Right ventricle myocardium inferior (tissue), 1 donor: ENCODE measurements at regions not wholly inside any gene's neighbourhood (a gene's known extent, or its start where the extent isn't known, plus 50 kb on each side); places are given as distances from the start of the nearest gene placed in this dataset.

Experiments
- ATAC-seq: fragments of 200-7000 bp; cut with Tn5 transposase; one replicate; pipeline ENCODE4 v1.9.1; 2020; ENCODE audit warnings: mild to moderate bottlenecking, moderate library complexity
- DNase-seq: peaks from one replicate; pipeline ENCODE4 v3.0.0; 2021; ENCODE audit errors: missing footprints
- intact Hi-C: fragments of 100-400 bp; cut with DNase I; formaldehyde crosslinking; loops from one replicate; pipeline ENCODE4 v1.11.0; 2022
- donor health status: DM: no; HTN: yes; CAD: no; lungs with severe emphysema.

DNA sequence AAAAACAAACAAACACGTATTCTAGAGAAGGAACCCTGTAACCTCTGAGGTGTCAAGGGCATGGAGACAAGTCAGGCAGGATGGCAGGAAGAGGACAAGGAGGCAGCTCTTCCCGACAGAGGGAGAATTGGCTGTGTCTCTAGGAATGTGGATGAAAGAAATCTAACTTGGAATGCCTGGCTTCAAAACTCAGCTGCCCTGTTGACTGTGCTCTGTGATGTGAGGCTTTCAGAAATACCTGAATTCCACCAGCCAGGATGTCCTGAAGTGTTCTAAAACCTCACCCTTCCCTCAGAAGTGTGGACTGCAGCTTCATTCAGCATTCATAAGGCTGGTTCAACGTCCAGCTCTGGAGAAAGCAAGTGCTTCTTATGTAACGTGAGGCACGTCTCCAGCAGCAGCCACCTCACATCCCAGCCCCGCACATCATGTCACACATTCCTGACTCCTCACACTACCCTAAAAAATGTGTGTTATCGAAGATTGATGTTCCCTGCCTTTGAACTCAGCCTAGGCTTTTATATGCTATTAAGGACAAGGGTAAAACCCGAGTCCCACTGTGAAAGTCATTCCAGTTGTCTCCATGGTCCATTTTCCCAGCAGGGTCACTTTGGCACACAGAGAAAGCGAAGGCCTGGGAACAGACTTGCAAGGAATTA, 398.9 kb downstream of the ETS1 start:
- ATAC-seq (no peak), DNase-seq (no peak)
- intact Hi-C loops, result no loop called here

DNA sequence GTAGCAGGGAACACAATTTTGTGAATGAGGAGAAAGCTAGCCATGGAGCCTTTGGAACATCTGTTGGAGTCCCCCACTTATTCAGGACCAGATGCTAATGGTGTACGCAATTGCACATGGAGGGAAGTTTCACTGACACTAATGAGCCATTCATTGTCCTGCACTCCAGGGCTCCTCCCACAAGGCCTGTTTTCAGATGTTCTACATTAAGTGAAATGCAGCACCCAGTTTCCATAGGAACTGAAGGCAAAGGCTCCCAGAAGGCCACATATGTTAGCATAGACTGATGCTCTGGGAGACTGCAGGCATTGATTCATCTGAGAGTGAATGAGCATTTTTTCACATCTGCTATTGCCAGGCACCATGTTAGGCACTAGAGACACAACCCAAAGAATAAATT, 399.5 kb downstream of the ETS1 start:
- ATAC-seq (no peak), DNase-seq (no peak)
- intact Hi-C loops, result no loop called here

DNA sequence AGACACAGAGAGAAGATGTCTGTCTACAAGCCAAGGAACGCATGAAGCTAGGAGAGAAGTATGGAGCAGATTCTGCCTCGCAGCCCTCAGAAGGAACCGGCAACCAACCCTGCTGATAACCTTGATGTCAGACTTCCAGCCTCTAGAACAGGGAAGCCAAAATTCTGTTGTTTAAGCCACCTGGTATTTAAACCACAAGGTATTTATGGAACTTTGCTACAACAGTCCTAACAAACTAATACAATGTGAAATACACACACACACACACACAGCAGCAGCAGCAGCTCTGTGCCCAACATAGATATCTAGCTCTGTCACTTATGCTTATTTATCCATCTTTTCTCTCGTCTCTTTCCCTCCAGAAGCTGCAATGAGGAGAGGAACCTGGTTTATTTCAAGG, 400.0 kb downstream of the ETS1 start:
- DNase-seq, result no peak
- intact Hi-C loops, result no loop called here
- ATAC-seq, result no peak

DNA sequence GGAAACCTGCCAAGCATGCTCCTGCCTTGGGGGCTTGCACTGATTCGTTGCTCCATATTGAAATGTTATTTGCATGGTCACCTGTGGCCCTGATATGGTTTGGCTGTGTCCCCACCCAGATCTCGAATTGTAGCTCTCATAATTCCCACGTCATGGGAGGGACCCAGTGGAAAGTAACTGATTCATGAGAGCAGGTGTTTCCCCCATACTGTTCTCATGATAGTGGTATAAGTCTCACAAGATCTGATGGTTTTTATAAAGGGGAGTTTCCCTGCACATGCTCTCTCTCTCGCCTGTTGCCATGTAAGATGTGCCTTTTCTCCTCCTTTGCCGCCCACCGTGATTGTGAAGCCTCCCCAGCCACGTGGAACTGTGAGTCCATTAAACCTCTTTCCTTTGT, 402.4 kb downstream of the ETS1 start:
- no peak for DNase-seq
- intact Hi-C loops, result no loop called here
- no peak for ATAC-seq

DNA sequence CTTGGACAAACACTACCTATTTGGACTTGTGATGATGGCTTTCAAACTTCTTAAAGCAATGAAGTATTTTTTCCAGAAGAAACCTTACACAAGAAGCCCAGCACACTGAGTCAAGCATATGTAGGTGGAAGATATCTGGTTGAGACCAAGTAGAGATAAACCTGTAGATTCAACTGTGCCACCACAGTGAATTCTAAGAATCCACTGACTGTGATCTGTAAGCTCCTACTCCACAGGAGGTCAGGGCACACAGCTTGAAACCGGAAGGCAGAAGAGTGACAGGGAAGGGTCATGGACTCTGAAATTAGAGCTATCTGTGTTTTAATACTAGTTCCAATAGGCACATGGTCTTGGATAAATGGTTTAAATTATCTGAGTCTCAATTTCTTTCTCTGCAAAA, 404.5 kb downstream of the ETS1 start:
- DNase-seq (no peak), ATAC-seq (no peak)
- intact Hi-C loops, result no loop called here

DNA sequence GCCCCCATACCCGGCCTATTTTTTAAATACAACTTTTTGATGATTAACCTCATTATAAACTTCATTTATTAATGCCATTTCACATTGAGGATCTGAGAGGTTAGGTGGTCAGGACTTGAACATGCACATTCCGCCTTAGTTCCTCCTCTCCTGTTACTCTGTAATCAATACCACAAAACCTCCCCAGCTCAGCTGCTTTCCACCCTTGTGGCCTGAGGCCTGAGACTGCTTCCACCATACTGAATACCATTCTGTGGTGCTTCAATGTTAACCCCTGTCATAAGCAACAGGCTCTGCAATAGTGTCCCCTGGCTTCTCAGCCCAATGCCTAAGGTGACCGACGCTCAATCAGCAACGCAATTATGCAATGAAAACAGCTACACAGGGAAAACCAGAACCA, 405.4 kb downstream of the ETS1 start:
- intact Hi-C loops, result no loop called here
- ATAC-seq (no peak), DNase-seq (no peak)

DNA sequence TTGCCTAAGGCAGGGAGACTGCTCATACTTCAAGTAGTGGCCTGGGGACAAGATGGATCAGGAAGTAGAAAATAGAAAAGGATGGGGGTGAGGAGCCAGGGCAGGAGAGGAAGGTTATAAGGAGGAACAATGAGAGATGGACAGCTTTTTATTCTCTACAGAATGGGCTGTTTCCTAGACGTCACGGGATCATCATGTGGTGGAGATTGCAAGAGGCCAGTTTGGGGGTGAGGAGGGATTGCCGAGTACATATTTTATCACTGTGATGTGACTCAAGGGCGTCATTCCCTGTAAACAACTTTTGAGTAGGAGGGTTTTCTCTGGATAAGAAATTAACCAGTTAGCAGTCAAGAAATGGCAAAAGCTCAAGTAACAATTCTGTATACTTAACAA, 406.3 kb downstream of the ETS1 start:
- ATAC-seq, result no peak
- intact Hi-C loops, result no loop called here

DNA sequence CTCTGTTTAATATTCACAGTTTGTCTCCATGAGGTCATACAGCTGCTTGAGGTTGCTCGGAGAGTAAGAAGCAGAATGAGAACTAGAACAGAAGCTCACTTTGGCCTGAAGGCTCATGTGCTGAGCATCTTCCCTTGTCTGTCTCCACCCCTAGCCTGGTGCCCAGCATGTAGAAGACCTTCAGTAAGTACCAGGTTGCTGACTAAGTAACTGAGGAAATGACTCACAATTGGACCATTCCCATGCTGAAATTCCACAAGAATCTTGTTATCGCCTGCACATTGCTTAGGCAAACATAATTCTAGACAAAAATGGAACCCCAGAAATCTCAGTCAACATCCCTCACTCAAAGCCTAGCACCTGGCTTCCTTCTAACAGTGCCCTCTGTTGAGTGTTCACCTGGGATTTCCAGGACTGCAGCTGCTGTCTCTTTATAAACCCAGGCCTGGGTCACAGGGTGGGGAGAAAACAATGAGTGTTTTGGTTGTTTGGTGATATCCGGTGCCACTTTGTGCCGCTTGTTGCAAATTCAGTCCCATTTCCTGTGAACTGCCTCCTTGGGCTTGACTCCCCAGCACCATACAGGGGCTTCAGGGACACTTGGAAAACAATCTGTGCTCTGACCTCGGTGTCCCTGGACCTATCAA, 406.8 kb downstream of the ETS1 start:
- DNase-seq (peak; percentile 21), ATAC-seq (no peak)
- intact Hi-C loops, result no loop called here

More for the DNA sequence above, 406.3 kb downstream of the ETS1 start:
- DNase-seq, result no peak

DNA sequence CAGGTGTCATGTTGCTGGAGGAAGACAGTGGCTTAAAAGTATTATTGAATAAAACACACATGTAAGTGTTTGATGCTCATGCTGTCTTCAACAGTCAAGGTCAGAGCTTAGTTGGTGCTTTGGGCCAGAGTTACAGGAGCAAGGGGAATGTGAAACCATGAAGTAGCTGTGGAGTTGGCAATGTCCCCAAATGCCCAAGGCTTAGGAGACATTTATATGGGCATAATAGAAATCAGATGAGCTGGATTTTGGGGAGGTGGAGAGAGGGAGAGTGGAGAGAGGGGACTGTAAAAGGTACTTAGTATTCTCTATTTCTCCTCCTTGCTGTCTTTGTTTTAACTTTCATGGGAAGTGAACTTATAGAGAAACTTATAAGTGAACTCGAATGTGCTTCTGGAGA, 407.8 kb downstream of the ETS1 start:
- intact Hi-C loops, result no loop called here
- DNase-seq (no peak), ATAC-seq (no peak)

DNA sequence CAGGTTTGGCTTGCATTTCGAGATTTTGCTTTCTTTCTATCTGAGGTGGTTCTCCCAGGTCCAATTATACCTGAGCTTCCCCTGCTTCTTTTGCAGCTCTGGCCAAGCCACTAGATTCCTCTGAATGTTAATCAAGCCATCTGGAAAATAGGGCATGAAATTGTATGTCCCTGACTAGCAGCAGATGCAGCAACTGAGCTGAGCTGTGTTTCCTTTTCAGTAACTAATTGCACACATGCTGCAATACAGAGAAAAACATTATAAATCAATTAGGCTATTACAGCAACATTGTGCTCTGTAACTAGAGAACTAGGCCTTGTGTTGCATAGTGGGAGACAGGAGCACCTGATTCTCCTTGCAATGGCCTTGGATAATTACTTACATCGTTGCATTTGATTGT, 408.3 kb downstream of the ETS1 start:
- no peak for DNase-seq
- intact Hi-C loops, result no loop called here
- ATAC-seq, result no peak

DNA sequence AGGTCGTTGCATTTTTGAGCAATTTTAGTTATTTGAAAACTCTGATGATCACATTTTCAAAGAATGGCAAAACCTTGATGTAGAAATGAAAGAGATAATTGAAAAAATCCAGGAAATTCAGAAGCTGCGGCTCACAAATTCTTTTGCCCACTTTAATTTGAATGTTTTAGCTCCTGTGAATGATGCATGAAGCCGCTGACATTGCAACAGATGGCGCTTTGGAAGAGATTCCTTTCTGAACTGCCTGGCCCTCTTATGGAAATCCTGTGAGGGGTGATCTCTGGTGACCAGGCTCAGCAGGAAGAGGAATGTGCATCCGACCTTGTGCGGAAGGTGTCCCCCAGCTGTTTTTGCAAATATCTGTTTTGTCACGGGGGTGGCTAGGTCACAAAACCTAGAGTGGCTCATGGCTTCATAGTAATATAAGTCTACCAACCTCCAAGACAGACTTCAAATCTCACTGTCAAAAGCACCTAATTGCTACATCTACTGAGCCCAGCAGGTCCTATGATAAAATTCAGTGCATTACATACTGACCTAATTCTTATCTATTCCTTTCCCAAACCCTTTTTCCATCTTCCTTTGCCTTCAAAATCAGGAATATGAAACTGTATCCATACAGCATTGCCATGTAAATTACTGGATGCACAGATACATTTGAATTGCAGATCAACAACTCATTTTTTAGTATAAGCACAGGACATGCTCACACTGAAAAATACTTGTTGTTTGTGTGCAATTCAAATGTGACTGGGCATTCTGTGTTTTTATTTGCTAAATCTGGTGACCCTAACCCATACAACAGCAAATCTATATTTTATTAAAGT, 412.7 kb downstream of the ETS1 start:
- intact Hi-C loops, result loop anchor here (5.0 kb wide), 1 partner anchor 113 kb away; no protein-coding TSS in a partner anchor
- ATAC-seq (no peak), DNase-seq (no peak)

DNA sequence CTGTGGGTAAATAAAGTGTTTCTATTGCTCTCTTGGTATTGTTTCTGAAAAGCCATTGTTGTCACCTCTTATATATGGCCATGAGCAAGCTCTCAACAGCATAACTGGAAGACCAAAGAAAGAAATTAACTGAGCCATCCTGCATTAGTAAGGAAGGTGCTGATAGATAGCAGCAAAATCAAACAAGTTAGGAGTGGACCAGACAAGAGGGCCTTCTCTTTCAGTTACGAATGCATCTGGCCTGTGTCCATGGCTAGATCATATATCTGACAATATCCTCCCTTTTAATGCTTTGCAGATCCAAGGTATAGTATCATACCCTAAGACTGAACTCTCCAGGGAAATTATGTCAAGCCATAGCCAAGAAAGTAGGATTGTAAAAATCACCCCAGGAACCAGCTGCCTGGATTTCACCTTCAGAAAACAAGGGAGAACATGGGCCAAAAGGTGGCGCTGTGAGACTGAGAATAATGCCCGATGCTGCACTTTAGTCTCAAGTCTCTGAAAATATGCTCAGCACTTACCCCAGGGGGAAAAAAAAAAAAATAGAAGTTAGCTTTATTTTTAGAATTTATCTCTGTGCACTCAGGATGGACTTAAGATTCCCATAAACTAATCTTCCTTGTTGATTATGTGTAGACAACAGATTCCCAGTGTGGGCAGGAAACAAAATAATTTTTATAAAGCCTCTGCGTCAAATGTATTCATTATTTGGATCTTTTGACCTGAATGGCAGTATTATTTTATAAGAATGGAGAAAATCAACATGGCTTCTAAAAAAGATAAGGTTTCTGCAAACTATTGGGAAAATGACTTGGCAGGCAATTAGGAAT, 415.1 kb downstream of the ETS1 start:
- ATAC-seq (peak; percentile 76), DNase-seq (peak; percentile 75)
- intact Hi-C loops, result loop anchor here (1.0 to 5.0 kb wide), 3 partner anchors 115 to 659 kb away; no protein-coding TSS in a partner anchor

DNA sequence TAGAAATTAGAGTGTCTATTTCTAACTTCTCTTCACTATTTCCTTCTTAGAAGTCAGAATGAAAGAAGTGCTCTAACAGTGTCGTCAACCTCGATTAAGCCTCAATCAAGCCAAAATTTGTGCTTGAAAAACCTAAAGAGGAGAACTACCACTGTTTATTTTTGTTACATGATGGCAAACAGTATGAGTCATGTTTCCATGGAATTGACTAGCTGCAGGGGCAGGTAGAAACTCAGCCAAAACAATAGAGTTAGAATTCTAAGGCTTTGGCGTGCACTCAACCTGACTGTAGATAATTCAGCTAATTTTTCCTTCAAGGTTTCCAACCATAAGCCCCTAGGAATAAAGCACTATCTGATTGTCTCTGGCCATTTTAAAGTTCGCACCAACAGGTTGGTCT, 415.9 kb downstream of the ETS1 start:
- intact Hi-C loops, result loop anchor here (5.0 kb wide), 1 partner anchor 116 kb away; no protein-coding TSS in a partner anchor
- ATAC-seq, result no peak
- no peak for DNase-seq

DNA sequence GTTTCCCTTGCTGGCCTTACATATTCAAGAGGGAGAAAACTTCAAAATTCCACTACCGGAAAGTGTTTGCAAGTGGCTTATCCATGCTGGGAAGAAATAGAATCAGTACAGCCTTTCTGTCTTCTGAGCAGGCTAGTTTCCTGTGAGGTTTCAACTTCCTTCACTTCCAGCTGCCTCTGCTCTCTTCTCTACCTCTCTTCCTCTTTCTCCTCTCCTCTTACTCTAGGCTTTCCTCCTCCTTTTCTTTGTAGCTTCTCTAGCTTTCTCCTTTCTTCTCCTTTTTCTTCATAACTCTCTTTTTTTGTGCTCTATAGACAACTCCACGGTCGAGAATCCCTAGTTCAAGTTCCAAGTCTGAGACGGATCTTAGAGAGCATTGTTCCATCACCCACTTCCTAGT, 421.8 kb downstream of the ETS1 start:
- ATAC-seq (no peak), DNase-seq (no peak)
- intact Hi-C loops, result no loop called here

DNA sequence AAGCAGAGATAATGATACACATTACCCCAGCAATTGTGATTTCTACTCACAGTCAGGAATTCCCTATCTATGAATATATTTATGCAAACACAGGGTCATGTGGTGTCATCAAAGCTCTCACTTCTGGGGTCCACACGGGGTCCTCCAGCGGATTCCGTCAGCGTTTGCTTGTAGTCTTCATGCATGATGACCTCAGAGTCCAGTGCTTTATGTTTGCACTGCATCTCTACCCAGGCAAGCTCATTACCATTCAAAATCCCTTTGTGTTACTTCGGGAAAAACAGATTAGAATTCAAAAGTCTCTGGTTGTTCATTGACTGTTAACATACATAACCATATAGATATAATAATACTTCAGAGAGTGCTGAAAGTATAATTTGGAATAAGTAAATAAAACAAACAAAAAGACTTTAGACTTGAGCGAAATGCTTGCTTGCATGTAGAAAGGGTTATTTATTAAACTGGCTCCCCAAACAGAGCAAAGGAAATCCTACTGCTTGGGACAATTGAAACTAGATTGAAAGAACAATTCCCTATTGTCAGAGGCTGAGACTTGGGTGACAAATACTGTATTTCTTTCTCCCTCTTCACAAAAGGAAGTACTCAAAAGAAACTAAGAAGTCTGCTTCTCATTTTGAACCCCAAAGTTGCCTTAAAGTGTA, 423.1 kb downstream of the ETS1 start:
- DNase-seq (no peak), ATAC-seq (no peak)
- intact Hi-C loops, result no loop called here

DNA sequence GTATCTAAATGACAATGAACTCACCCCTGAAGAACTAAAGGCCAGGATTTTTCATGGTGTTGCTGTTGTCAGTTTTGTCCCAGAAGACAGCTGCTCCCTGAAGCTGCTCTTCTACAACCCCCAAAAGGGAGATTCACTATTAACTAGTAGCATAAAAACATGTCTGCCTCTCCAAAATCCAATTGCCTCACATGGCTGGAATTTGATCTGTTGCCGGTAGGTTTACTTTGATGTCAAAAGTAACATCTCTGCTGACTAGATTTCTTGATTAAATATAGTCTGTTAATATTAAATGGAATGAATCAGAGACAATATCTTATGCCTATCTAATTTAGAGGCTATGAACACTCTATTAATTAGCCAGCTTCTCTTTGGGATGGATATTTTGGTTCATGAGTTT, 425.4 kb downstream of the ETS1 start:
- ATAC-seq (no peak), DNase-seq (no peak)
- intact Hi-C loops, result no loop called here

DNA sequence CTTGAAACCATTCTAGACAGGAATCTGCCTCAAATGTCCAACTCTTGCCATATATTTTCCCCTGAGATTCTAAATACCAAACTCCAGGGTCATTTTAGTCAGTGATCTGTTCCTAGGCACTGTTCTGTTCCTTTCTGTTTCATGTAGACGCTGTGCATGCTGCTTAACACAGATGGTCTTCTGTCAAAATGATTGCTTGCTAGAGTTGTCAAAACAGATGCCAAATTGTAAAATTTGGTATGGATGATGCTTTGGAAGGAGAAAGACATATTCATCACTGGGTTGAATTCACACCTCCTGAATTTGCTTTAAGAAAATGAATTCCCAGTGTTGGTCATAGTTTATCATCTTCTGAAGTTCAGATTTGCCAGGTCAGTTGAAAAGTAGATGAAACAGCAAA, 425.9 kb downstream of the ETS1 start:
- intact Hi-C loops, result no loop called here
- ATAC-seq (no peak), DNase-seq (no peak)

DNA sequence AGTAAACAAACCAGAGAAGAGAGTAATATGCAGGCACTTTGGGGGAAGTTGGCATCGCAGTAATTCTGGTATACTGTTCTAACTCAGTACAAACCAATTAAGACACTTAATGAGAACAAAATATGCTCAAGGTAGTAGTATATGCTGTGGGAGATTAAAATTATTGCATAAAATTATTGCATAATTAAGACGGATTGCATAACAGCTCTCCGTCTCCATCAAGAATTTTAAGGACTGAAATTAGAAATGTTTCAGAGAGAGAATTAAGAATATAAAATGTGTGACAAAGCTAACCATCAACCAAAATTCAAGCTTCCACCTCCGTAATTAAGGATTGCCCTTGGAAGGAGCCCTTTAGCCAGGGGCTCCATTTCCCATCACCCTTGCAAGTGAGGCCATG, 428.5 kb downstream of the ETS1 start:
- no peak for ATAC-seq
- intact Hi-C loops, result loop anchor here (5.0 kb wide), 2 partner anchors 127 to 673 kb away; no protein-coding TSS in a partner anchor

More for the DNA sequence above, 428.5 kb downstream of the ETS1 start:
- DNase-seq, result no peak
